Activated naive CD8-positive, alpha-beta T cell treated with anti-CD3 and anti-CD28 coated beads, Interleukin-2, amount 10 ng/mL, durations not matched to agents 7 days and 5 days (primary cell): ENCODE measurements at regions not wholly inside any gene's neighbourhood (a gene's known extent, or its start where the extent isn't known, plus 50 kb on each side); places are given as distances from the start of the nearest gene placed in this dataset.
"Not testable (repeated sequence)": the region's sequence is repeated elsewhere in the genome, so short reads cannot be mapped to it uniquely, and the experiment has no call there.

ENCODE experiments used
- ATAC-seq: fragments of 150-1000 bp; cut with Tn5 transposase; one replicate; pipeline ENCODE4 v1.10.0; 2021; ENCODE audit warnings: low read depth, moderate library complexity
- POLR2A ChIA-PET: fragments of 350-600 bp; sonication (Branson Sonifier 250); formaldehyde crosslinking; loops from one replicate; lab custom pipeline; 2021; ENCODE audit warnings: antibody characterized with exemption; lab: Charles Lee
- DNase-seq: peaks from one replicate; pipeline ENCODE4 v3.0.0; 2021
- H3K27ac Mint-ChIP-seq: one replicate; pipeline ENCODE4 v1.8.0; 2022; ENCODE audit warnings: mild to moderate bottlenecking, mixed read lengths
- H3K27me3 Mint-ChIP-seq: one replicate; pipeline ENCODE4 v1.8.0; 2022; ENCODE audit warnings: mild to moderate bottlenecking, moderate library complexity, mixed read lengths
- H3K36me3 Mint-ChIP-seq: one replicate; pipeline ENCODE4 v1.8.0; 2021; ENCODE audit warnings: mild to moderate bottlenecking, mixed read lengths
- H3K4me1 Mint-ChIP-seq: one replicate; pipeline ENCODE4 v1.8.0; 2021; ENCODE audit warnings: mixed read lengths
- H3K4me3 Mint-ChIP-seq: one replicate; pipeline ENCODE4 v1.8.0; 2022; ENCODE audit warnings: mild to moderate bottlenecking, moderate library complexity, mixed read lengths
- H3K9me3 Mint-ChIP-seq: one replicate; pipeline ENCODE4 v1.8.0; 2021; ENCODE audit warnings: mixed read lengths

- Mint-ChIP-seq H3K27ac (no peak overlapping the region), H3K36me3 (no peaks in the 10 kb centered on the region), H3K27me3 (no peaks in the 10 kb centered on the region), H3K4me1 (no peaks in the 10 kb centered on the region), H3K4me3 (no peak overlapping the region), H3K9me3 (no peaks in the 10 kb centered on the region)
- POLR2A ChIA-PET, result no interaction called here
- ATAC-seq, result no peak
- DNase-seq, result no peak
Observed at GRCh38 chr3:115396801-115397200, 226.5 kb upstream of the GAP43 start.

- H3K36me3 Mint-ChIP-seq, result no peaks in the 10 kb centered on the region
- no peak for DNase-seq
- no peak overlapping the region for H3K4me3 Mint-ChIP-seq
- POLR2A ChIA-PET, result no interaction called here
- no peaks in the 10 kb centered on the region for H3K27me3 Mint-ChIP-seq
- H3K4me1 Mint-ChIP-seq, result no peaks in the 10 kb centered on the region
- no peaks in the 10 kb centered on the region for H3K9me3 Mint-ChIP-seq
- ATAC-seq, result no peak
- no peak overlapping the region for H3K27ac Mint-ChIP-seq
Observed at GRCh38 chr3:115397433-115397832, 225.9 kb upstream of the GAP43 start.

- Mint-ChIP-seq H3K27me3 (no peaks in the 10 kb centered on the region), H3K36me3 (no peaks in the 10 kb centered on the region), H3K4me3 (no peak overlapping the region), H3K27ac (no peak overlapping the region), H3K4me1 (no peaks in the 10 kb centered on the region), H3K9me3 (no peaks in the 10 kb centered on the region)
- ATAC-seq (no peak), DNase-seq (no peak)
- POLR2A ChIA-PET, result no interaction called here
Observed at GRCh38 chr3:115398506-115398905, 224.8 kb upstream of the GAP43 start.

GRCh38 chr3:115399750-115400149 lies 223.6 kb upstream of the GAP43 start:
- ATAC-seq (no peak), DNase-seq (no peak)
- Mint-ChIP-seq H3K27me3 (no peaks in the 10 kb centered on the region), H3K9me3 (no peaks in the 10 kb centered on the region), H3K4me1 (no peaks in the 10 kb centered on the region), H3K27ac (no peak overlapping the region), H3K4me3 (no peak overlapping the region), H3K36me3 (no peaks in the 10 kb centered on the region)
- POLR2A ChIA-PET, result no interaction called here

GRCh38 chr3:115401298-115401697 lies 222.0 kb upstream of the GAP43 start:
- H3K9me3 Mint-ChIP-seq, result no peaks in the 10 kb centered on the region
- DNase-seq (no peak), ATAC-seq (no peak)
- POLR2A ChIA-PET, result no interaction called here
- no peak overlapping the region for H3K4me3 Mint-ChIP-seq
- no peaks in the 10 kb centered on the region for H3K27me3 Mint-ChIP-seq
- H3K27ac Mint-ChIP-seq, result no peak overlapping the region
- H3K4me1 Mint-ChIP-seq, result no peaks in the 10 kb centered on the region
- H3K36me3 Mint-ChIP-seq, result no peaks in the 10 kb centered on the region

- POLR2A ChIA-PET, result no interaction called here
- ATAC-seq (no peak), DNase-seq (no peak)
- H3K27ac Mint-ChIP-seq, result no peak overlapping the region
- H3K9me3 Mint-ChIP-seq, result no peaks in the 10 kb centered on the region
- no peaks in the 10 kb centered on the region for H3K36me3 Mint-ChIP-seq
- no peak overlapping the region for H3K4me3 Mint-ChIP-seq
- no peaks in the 10 kb centered on the region for H3K27me3 Mint-ChIP-seq
- no peaks in the 10 kb centered on the region for H3K4me1 Mint-ChIP-seq
Observed at GRCh38 chr3:115401851-115402501, 221.3 kb upstream of the GAP43 start.

GRCh38 chr3:115402651-115403050 lies 220.7 kb upstream of the GAP43 start:
- Mint-ChIP-seq H3K27me3 (no peaks in the 10 kb centered on the region), H3K4me1 (no peaks in the 10 kb centered on the region), H3K4me3 (no peak overlapping the region), H3K27ac (no peak overlapping the region), H3K36me3 (no peaks in the 10 kb centered on the region), H3K9me3 (no peaks in the 10 kb centered on the region)
- POLR2A ChIA-PET, result no interaction called here
- ATAC-seq (no peak), DNase-seq (no peak)

- Mint-ChIP-seq H3K4me3 (no peak overlapping the region), H3K4me1 (no peaks in the 10 kb centered on the region), H3K9me3 (no peaks in the 10 kb centered on the region), H3K36me3 (no peaks in the 10 kb centered on the region), H3K27me3 (no peaks in the 10 kb centered on the region), H3K27ac (no peak overlapping the region)
- DNase-seq, result no peak
- ATAC-seq, result no peak
- POLR2A ChIA-PET, result no interaction called here
Observed at GRCh38 chr3:115403786-115404185, 219.5 kb upstream of the GAP43 start.

- no peaks in the 10 kb centered on the region for H3K36me3 Mint-ChIP-seq
- DNase-seq (no peak), ATAC-seq (no peak)
- no peak overlapping the region for H3K4me3 Mint-ChIP-seq
- no peaks in the 10 kb centered on the region for H3K4me1 Mint-ChIP-seq
- H3K9me3 Mint-ChIP-seq, result no peaks in the 10 kb centered on the region
- POLR2A ChIA-PET, result no interaction called here
- no peaks in the 10 kb centered on the region for H3K27me3 Mint-ChIP-seq
- H3K27ac Mint-ChIP-seq, result no peak overlapping the region
Observed at GRCh38 chr3:115409596-115409995, 213.7 kb upstream of the GAP43 start.

- H3K36me3 Mint-ChIP-seq, H3K27me3 Mint-ChIP-seq, H3K4me1 Mint-ChIP-seq, POLR2A ChIA-PET, H3K9me3 Mint-ChIP-seq, DNase-seq, H3K4me3 Mint-ChIP-seq, H3K27ac Mint-ChIP-seq, ATAC-seq: not testable (repeated sequence)
Observed at GRCh38 chr3:115414610-115415009, 208.7 kb upstream of the GAP43 start.

GRCh38 chr3:115415246-115415996 lies 207.9 kb upstream of the GAP43 start:
- peaks cover 6% of the 10 kb centered on the region for H3K4me1 Mint-ChIP-seq
- no peaks in the 10 kb centered on the region for H3K27me3 Mint-ChIP-seq
- ATAC-seq (peak; percentile 73), DNase-seq (no peak)
- POLR2A ChIA-PET, result no interaction called here
- no peaks in the 10 kb centered on the region for H3K9me3 Mint-ChIP-seq
- no peaks in the 10 kb centered on the region for H3K36me3 Mint-ChIP-seq
- no peak overlapping the region for H3K4me3 Mint-ChIP-seq
- H3K27ac Mint-ChIP-seq, result no peak overlapping the region

- no peak for DNase-seq
- ATAC-seq, result no peak
- H3K9me3 Mint-ChIP-seq, result no peaks in the 10 kb centered on the region
- no peak overlapping the region for H3K27ac Mint-ChIP-seq
- no peaks in the 10 kb centered on the region for H3K27me3 Mint-ChIP-seq
- H3K4me1 Mint-ChIP-seq, result peaks cover 6% of the 10 kb centered on the region
- no peak overlapping the region for H3K4me3 Mint-ChIP-seq
- POLR2A ChIA-PET, result no interaction called here
- no peaks in the 10 kb centered on the region for H3K36me3 Mint-ChIP-seq
Observed at GRCh38 chr3:115418583-115418982, 204.7 kb upstream of the GAP43 start.

- ATAC-seq (no peak), DNase-seq (no peak)
- no peak overlapping the region for H3K4me3 Mint-ChIP-seq
- no peaks in the 10 kb centered on the region for H3K36me3 Mint-ChIP-seq
- H3K27me3 Mint-ChIP-seq, result no peaks in the 10 kb centered on the region
- H3K9me3 Mint-ChIP-seq, result no peaks in the 10 kb centered on the region
- H3K27ac Mint-ChIP-seq, result no peak overlapping the region
- POLR2A ChIA-PET, result no interaction called here
- peaks cover 4% of the 10 kb centered on the region for H3K4me1 Mint-ChIP-seq
Observed at GRCh38 chr3:115420086-115420485, 203.2 kb upstream of the GAP43 start.

GRCh38 chr3:115423170-115423569 lies 200.1 kb upstream of the GAP43 start:
- ATAC-seq, result no peak
- Mint-ChIP-seq H3K4me1 (no peaks in the 10 kb centered on the region), H3K4me3 (no peak overlapping the region)

More at GRCh38 chr3:115423170-115423569, 200.1 kb upstream of the GAP43 start:
- H3K9me3 Mint-ChIP-seq, result no peaks in the 10 kb centered on the region
- POLR2A ChIA-PET, result no interaction called here
- no peaks in the 10 kb centered on the region for H3K36me3 Mint-ChIP-seq
- no peak overlapping the region for H3K27ac Mint-ChIP-seq
- DNase-seq, result no peak
- H3K27me3 Mint-ChIP-seq, result no peaks in the 10 kb centered on the region
